ENCODE measurements at regions not wholly inside any gene's neighbourhood (a gene's known extent, or its start where the extent isn't known, plus 50 kb on each side); places are given as distances from the start of the nearest gene placed in this dataset.

GRCh38 chr5:58143181-58143580, 316.7 kb downstream of the PLK2 start (continued):
- TF ChIP-seq REST (IDR thresholded peaks at IDR 0.05) (no peak), EGR1 (IDR thresholded peaks at IDR 0.05; ENCODE audit: low read depth in 2 of 2) (no peak), HNF4A (conservative IDR thresholded peaks at IDR 0.05) (no peak), CTCF (IDR thresholded peaks at IDR 0.05; ENCODE audit: low read depth, low read length, missing input control) (no peak)

- H3K27ac ChIP-seq (ENCODE audit: low read depth in 1 of 2, low read length in 2 of 2): no peak overlapping the region
- no peaks in the 10 kb centered on the region for H3K4me1 ChIP-seq (ENCODE audit: control insufficient read depth in 4 of 4, insufficient read depth in 4 of 4, low read length in 3 of 4)
- peaks cover 0 to 4% (median 0%) of the 10 kb centered on the region in 4 donors for H3K27me3 ChIP-seq (ENCODE audit: control insufficient read depth in 4 of 4, insufficient read depth in 4 of 4, low read length in 3 of 4)
- no peak overlapping the region for H3K9ac ChIP-seq (ENCODE audit: low read depth in 1 of 2, low read length in 2 of 2)
- no peak overlapping the region for H3K4me3 ChIP-seq (ENCODE audit: low read depth in 1 of 3, low read length in 3 of 3)
- no peaks in the 10 kb centered on the region for H3K9me3 ChIP-seq (ENCODE audit: control insufficient read depth in 4 of 4, low read length in 3 of 4)
- no peaks in the 10 kb centered on the region for H3K36me3 ChIP-seq (ENCODE audit: control insufficient read depth in 4 of 4, insufficient read depth in 3 of 4, low read depth in 1 of 4, low read length in 3 of 4)
- no peak for DNase-seq (ENCODE audit: low spot score)
- WGBS: 80% methylated on average over 2 of the region's 2 CpGs
- TF ChIP-seq TAF1 (conservative IDR thresholded peaks at IDR 0.05): no peak
- no peak for TF ChIP-seq YY1 (IDR thresholded peaks at IDR 0.05)
- no peak for TF ChIP-seq ATF3 (IDR thresholded peaks at IDR 0.05)
- no peak for TF ChIP-seq ZBTB33 (IDR thresholded peaks at IDR 0.05)
- no peak for TF ChIP-seq GABPA (IDR thresholded peaks at IDR 0.05 in 1 of 2, conservative IDR thresholded peaks at IDR 0.05 in 1 of 2)
- no peak for TF ChIP-seq EGR1 (IDR thresholded peaks at IDR 0.05; ENCODE audit: low read depth in 2 of 2)
- no peak for TF ChIP-seq RXRA (IDR thresholded peaks at IDR 0.05)
- no peak for TF ChIP-seq FOXA1 (IDR thresholded peaks at IDR 0.05)
- TF ChIP-seq REST (IDR thresholded peaks at IDR 0.05): no peak
- TF ChIP-seq JUND (IDR thresholded peaks at IDR 0.05): no peak
- TF ChIP-seq CTCF (IDR thresholded peaks at IDR 0.05; ENCODE audit: low read depth, low read length, missing input control): no peak
Measured at GRCh38 chr5:58138791-58139190, 321.1 kb downstream of the PLK2 start.

All from liver (tissue), 8 donors.